GM10266 (cell line): ENCODE measurements at regions not wholly inside any gene's neighbourhood (a gene's known extent, or its start where the extent isn't known, plus 50 kb on each side); places are given as distances from the start of the nearest gene placed in this dataset.
"Not testable (repeated sequence)": the region's sequence is repeated elsewhere in the genome, so short reads cannot be mapped to it uniquely, and the experiment has no call there.

Source experiments
- DNase-seq: peaks from one replicate; pipeline ENCODE4 v3.0.0; 2012; ENCODE audit errors: extremely low spot score
- TF ChIP-seq, protein P1 (sequence below): IDR thresholded peaks from 2 replicates; pipeline ENCODE4 v1.5.1; 2012; ENCODE audit warnings: mild to moderate bottlenecking, low read depth; ENCODE audit not compliant: control insufficient read depth, insufficient read depth; ENCODE audit errors: missing control alignments

GRCh38 chr5:152170350-152170749, 234.7 kb downstream of the NMUR2 start:
- TF ChIP-seq, protein P1, sequence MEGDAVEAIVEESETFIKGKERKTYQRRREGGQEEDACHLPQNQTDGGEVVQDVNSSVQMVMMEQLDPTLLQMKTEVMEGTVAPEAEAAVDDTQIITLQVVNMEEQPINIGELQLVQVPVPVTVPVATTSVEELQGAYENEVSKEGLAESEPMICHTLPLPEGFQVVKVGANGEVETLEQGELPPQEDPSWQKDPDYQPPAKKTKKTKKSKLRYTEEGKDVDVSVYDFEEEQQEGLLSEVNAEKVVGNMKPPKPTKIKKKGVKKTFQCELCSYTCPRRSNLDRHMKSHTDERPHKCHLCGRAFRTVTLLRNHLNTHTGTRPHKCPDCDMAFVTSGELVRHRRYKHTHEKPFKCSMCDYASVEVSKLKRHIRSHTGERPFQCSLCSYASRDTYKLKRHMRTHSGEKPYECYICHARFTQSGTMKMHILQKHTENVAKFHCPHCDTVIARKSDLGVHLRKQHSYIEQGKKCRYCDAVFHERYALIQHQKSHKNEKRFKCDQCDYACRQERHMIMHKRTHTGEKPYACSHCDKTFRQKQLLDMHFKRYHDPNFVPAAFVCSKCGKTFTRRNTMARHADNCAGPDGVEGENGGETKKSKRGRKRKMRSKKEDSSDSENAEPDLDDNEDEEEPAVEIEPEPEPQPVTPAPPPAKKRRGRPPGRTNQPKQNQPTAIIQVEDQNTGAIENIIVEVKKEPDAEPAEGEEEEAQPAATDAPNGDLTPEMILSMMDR, result no peak
- no peak for DNase-seq

GRCh38 chr5:152164860-152165259, 240.2 kb upstream of the GLRA1 start:
- DNase-seq, result no peak
- TF ChIP-seq, protein P1, result no peak

DNA sequence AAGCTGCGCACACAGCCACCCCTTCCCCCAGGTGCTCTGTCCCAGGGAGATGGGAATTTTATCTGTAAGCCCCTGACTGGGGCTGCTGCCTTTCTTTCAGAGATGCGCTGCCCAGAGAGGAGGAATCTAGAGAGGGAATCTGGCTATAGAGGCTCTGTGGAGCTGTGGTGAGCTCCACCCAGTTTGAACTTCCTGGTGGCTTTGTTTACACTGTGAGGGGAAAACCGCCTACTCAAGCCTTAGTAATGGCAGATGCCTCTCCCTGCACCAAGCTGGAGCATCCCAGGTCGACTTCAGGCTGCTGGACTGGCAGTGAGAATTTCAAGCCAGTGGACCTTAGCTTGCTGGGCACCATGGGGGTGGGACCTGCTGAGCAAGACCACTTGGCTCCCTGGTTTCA, 235.2 kb upstream of the GLRA1 start:
- not testable (repeated sequence) for DNase-seq

DNA sequence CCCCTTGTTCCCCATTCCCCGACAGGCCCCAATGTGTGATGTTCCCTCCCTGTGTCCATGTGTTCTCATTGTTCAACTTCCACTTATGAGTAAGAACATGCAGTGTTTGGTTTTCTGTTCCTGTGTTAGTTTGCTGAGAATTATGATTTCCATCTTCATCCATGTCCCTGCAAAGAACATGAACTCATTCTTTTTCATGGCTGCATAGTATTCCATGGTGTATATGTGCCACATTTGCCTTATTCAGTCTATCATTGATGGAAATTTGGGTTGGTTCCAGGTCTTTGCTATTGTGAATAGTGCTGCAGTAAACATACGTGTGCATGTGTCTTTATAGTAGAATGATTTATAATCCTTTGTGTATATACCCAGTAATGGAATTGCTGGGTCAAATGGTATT, 229.8 kb upstream of the GLRA1 start:
- DNase-seq, result not testable (repeated sequence)

DNA sequence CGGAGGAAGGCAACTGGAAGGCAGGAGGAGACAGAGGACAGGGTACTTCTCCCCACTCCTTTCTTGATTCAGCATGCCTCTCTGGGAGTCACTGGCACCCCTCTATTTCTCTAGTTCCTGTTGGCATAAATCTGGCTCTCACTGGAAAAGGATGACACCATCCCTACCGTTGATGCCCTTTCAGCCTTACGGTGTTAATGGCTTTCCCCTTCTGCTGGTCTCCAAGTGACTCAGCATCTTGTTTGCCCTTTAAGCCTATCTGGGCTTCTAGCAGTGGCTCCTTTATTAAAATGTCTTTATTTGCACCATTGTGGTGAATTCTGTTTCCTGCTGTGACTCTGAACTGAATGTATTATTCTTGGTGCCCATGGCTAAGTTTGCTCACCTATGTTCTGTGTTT, 227.3 kb upstream of the GLRA1 start:
- DNase-seq, result no peak
- TF ChIP-seq, protein P1, result no peak

GRCh38 chr5:152151113-152151512, 226.5 kb upstream of the GLRA1 start:
- DNase-seq, result no peak
- TF ChIP-seq, protein P1, result no peak

DNA sequence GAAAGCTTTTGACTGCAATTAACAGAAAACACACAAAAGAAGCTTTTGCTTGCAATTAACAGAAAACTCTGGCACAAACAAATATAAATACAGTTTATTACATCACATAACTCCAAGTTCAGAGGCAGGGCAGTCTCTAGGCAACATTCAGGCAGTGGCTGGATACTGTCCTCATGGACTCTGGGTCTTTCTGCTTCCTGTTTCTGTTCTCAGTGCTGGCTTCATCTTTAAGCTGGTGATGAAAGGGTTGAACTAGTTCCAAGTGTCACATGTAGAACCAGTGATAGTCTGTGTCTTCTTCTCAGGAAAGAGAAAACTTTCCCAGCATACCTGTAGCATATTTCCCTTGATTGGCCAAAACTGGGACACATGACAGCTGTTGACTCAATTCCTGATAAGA, 222.6 kb upstream of the GLRA1 start:
- TF ChIP-seq, protein P1, result no peak

DNA sequence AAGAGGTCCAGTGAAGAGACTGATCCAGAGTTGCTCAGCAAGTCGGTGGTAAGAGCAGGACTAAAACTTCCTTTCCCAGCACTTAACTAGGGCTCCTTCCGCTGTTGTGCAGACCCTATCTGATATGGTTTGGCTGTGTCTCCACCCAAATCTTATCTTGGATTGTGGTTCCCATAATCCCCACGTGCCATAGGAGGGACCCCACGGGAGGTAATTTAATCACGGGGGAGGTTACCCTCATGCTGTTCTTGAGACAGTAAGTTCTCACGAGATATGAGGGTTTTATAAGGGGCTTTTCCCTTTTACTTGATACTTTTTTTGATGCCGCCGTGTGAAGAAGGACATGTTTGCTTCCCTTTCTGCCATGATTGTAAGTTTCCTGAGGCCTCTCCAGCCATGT, 221.9 kb upstream of the GLRA1 start:
- DNase-seq, result no peak

More for the DNA sequence above, 222.6 kb upstream of the GLRA1 start:
- DNase-seq, result no peak

More for the DNA sequence above, 221.9 kb upstream of the GLRA1 start:
- TF ChIP-seq, protein P1, result no peak
